HG02943 (cell line): ENCODE measurements at regions not wholly inside any gene's neighbourhood (a gene's known extent, or its start where the extent isn't known, plus 50 kb on each side); places are given as distances from the start of the nearest gene placed in this dataset.
A peak's percentile ranks its signal among the peaks of the same experiment; 100 is the strongest.
"Not testable (repeated sequence)": the region's sequence is repeated elsewhere in the genome, so short reads cannot be mapped to it uniquely, and the experiment has no call there.

Experiments
- ATAC-seq: cut with Tn5 transposase; IDR thresholded peaks from one replicate; pipeline ENCODE4 v1.9.1; 2021; ENCODE audit warnings: mild to moderate bottlenecking, low read depth, moderate library complexity; ENCODE audit not compliant: unreplicated experiment

- ATAC-seq, result not testable (repeated sequence)
Measured at GRCh38 chr6:26279371-26279770, 85.6 kb upstream of the BTN3A2 start.

GRCh38 chr6:26280407-26280806 lies 84.6 kb upstream of the BTN3A2 start:
- no peak for ATAC-seq

- no peak for ATAC-seq
Measured at GRCh38 chr6:26284537-26285142, 80.4 kb upstream of the BTN3A2 start.

- ATAC-seq, result peak; percentile 75
Measured at GRCh38 chr6:26285143-26286134, 79.6 kb upstream of the BTN3A2 start.

GRCh38 chr6:26286168-26286877 lies 78.7 kb upstream of the BTN3A2 start:
- no peak for ATAC-seq

GRCh38 chr6:26288155-26288554 lies 76.8 kb upstream of the BTN3A2 start:
- no peak for ATAC-seq

- ATAC-seq, result no peak
Measured at GRCh38 chr6:26290941-26291340, 74.1 kb upstream of the BTN3A2 start.

GRCh38 chr6:26292709-26293108 lies 72.3 kb upstream of the BTN3A2 start:
- ATAC-seq, result no peak

- no peak for ATAC-seq
Measured at GRCh38 chr6:26294302-26294701, 70.7 kb upstream of the BTN3A2 start.

- ATAC-seq, result no peak
Measured at GRCh38 chr6:26295691-26296555, 69.1 kb upstream of the BTN3A2 start.

- no peak for ATAC-seq
Measured at GRCh38 chr6:26296556-26296856, 68.5 kb upstream of the BTN3A2 start.

GRCh38 chr6:26296857-26297648 lies 67.9 kb upstream of the BTN3A2 start:
- ATAC-seq, result no peak

- ATAC-seq, result no peak
Measured at GRCh38 chr6:26299286-26300042, 65.5 kb upstream of the BTN3A2 start.

GRCh38 chr6:26300043-26300331 lies 65.0 kb upstream of the BTN3A2 start:
- ATAC-seq, result no peak

GRCh38 chr6:26300359-26300758 lies 64.6 kb upstream of the BTN3A2 start:
- ATAC-seq, result no peak

- ATAC-seq, result no peak
Measured at GRCh38 chr6:26300828-26301227, 64.2 kb upstream of the BTN3A2 start.

- no peak for ATAC-seq
Measured at GRCh38 chr6:26301638-26302037, 63.4 kb upstream of the BTN3A2 start.

GRCh38 chr6:26302941-26303559 lies 61.9 kb upstream of the BTN3A2 start:
- no peak for ATAC-seq
